ENCODE measurements at regions not wholly inside any gene's neighbourhood (a gene's known extent, or its start where the extent isn't known, plus 50 kb on each side); places are given as distances from the start of the nearest gene placed in this dataset.

DNA sequence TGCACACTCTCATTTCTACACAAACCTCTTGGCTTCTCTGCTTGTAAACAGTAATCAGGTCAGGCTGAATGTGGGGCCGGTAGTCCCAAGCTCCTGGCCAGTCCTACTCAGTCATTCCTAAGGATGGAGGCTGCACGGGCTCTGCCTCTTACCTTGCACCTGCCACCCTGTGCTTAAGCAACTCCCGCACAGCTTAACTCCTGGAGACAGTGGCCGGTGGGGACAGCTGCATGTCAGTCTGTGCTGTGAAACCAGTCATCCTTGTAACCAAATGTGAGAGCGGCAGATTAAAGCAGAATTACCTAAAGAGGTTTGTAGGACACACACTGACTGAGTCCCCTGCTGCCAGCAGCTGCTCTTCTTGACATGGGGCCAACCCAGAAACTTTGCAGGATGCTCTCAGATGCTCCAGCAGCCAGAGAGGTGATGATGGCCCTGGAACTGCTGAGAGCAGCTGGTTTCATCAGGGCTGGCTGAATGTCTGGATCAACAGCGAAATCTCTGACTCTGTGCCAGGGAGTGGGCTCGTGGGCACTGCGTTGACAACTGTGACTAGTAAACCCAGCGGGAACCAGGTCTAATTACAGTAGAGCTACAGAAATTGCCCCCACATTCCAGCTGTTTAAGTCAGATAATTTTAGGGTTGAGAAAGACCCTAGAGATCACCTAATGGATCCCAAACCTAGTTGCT lies 123.7 kb downstream of the ANAPC4 start:
- TF ChIP-seq POLR2A (IDR thresholded peaks at IDR 0.05) (no peak), CTCF (IDR thresholded peaks at IDR 0.05) (no peak)

Measured in upper lobe of left lung (tissue), 4 donors.